ENCODE measurements at regions not wholly inside any gene's neighbourhood (a gene's known extent, or its start where the extent isn't known, plus 50 kb on each side); places are given as distances from the start of the nearest gene placed in this dataset.
"Not testable (repeated sequence)": the region's sequence is repeated elsewhere in the genome, so short reads cannot be mapped to it uniquely, and the experiment has no call there.

- DNase-seq (ENCODE audit: low read depth, low spot score), result no peak
- no peak overlapping the region for H3K27ac ChIP-seq
Measured at GRCh38 chr3:145175626-145176025, 985.4 kb downstream of the PLOD2 start.

GRCh38 chr3:145176907-145177306 is 984.1 kb downstream of the PLOD2 start:
- no peak for DNase-seq (ENCODE audit: low read depth, low spot score)
- H3K27ac ChIP-seq, result no peak overlapping the region

- no peak overlapping the region for H3K27ac ChIP-seq
- DNase-seq (ENCODE audit: low read depth, low spot score), result no peak
Measured at GRCh38 chr3:145177828-145178227, 983.2 kb downstream of the PLOD2 start.

DNA sequence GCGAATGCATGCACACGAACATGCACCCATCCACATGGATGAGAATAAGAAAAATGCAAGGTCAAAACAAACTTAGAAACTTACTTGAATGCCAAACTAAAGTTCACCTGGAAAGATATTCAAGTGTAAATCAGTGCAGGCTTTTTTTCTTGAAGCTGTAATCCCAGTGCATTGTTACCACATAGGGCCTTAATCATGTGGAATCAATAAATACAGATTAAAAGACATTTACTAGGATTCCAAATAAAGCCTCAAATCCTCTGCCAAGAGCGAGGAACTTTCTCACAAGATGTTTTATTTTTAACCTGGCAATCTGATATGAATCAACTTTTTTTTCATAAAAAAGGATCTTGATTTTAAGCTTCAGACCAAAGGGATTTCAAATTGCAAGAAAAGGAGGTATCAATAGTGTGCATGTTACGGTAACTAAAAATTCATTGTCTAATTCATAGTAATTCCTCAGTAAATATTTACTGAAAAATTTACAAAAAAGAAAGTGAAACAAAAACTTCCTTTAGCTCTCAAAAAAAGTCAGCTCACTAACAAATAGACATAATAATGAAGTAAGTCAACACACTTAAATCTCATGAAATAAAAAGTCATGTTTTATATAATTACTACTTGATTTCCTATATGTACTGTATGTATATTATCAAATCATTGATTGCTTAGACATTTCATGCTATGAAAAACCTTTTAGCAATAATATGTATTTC is 978.6 kb downstream of the PLOD2 start:
- no peak overlapping the region for H3K27ac ChIP-seq
- DNase-seq (ENCODE audit: low read depth, low spot score), result no peak

- no peak overlapping the region for H3K27ac ChIP-seq
- DNase-seq (ENCODE audit: low read depth, low spot score), result no peak
Measured at GRCh38 chr3:145183261-145183660, 977.7 kb downstream of the PLOD2 start.

- no peak overlapping the region for H3K27ac ChIP-seq
- no peak for DNase-seq (ENCODE audit: low read depth, low spot score)
Measured at GRCh38 chr3:145188079-145188770, 972.8 kb downstream of the PLOD2 start.

- DNase-seq (ENCODE audit: low read depth, low spot score), result no peak
- no peak overlapping the region for H3K27ac ChIP-seq
Measured at GRCh38 chr3:145190138-145190537, 970.8 kb downstream of the PLOD2 start.

DNA sequence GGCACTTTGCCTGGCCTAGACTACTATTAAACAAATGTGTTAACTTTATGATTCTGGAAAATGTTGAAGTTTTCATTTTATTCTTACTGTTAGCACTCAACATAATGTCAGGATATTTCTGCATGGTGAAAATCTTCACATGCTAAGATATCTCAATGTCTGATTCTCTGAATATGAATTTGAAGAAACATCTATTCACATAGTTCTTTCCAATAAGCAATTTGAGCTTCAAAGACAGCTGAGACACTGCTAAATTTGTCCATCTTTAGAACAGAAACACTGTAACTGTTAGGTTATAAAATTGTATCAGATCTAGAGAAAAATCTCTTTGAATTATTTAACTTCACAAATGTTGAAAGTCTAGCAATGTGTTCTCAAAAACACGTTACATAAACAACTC is 970.2 kb downstream of the PLOD2 start:
- no peak overlapping the region for H3K27ac ChIP-seq
- DNase-seq (ENCODE audit: low read depth, low spot score), result no peak

GRCh38 chr3:145191543-145191942 is 969.4 kb downstream of the PLOD2 start:
- DNase-seq (ENCODE audit: low read depth, low spot score), result no peak
- H3K27ac ChIP-seq, result no peak overlapping the region

DNA sequence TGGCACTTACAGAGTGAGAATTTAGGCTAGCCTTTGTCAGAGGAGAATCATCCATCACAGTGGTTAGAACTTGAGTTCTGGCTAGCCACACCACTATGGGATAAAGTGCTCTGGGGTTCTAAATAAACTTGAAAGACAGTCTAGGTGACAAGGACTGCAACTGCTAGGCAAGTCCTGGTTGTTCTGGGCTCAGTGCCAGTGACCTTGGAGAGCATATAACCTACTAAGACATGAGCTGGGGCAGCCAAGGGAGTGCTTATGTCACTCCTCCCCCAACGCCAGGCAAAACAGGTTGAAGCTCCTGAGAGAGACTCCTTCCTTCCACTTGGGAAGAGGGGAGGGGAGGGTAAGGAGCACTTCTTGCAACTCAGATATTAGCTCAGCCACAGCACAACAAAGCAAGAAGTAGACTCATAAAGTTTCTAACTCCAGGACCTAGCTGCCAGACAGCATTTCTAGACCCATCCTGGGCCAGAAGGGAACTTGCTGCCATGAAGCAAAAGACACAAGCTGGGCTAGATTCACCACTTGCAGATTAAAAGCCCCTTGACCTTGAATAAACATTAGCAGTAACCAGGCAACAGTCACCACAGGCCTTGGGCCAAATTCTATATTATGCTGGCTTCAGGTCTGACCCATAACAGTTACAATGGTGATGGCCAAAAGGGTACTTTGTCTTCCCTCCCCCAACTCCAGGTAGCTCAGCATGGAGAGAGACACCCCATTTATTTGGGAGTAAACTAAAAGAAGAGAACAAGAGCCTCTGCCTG is 963.7 kb downstream of the PLOD2 start:
- no peak overlapping the region for H3K27ac ChIP-seq
- DNase-seq (ENCODE audit: low read depth, low spot score), result no peak

DNA sequence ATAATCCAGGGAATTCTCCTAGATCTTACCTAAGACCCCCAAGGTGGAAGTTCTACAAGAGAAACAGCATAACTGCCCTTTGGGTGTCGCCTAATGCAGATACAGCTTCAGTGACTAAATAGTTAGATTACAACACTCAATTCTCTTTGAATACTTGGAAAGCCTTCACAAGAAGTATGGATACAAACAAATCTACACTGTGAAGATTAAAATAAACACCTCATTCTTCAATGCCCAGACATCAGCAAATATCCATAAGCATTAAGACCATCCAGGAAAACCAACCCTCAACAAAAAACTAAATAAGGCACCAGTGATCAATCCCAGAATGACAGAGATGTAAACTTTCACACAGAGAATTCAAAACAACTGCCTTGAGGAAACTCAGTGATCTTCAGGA is 963.2 kb downstream of the PLOD2 start:
- no peak for DNase-seq (ENCODE audit: low read depth, low spot score)
- H3K27ac ChIP-seq, result no peak overlapping the region

DNA sequence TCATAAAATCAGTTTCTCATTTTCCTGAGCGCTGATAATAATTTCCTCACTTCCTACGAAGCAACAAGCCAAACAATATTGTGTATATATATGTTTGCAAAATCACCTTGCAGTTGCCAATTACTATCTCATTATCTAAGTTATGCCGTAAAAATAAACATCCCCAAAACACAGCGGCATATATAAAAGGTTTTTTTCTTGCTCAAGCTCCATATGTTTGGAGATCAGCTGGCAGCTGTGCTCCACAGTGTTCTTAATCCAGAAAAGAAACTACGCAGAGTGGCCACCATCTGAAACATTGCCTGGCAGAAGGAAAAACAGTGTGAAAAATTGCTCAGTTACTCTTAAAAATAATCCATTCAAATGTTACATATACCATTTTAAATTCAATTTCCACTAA is 951.4 kb downstream of the PLOD2 start:
- H3K27ac ChIP-seq, result no peak overlapping the region
- DNase-seq (ENCODE audit: low read depth, low spot score), result no peak

- no peak for DNase-seq (ENCODE audit: low read depth, low spot score)
- no peak overlapping the region for H3K27ac ChIP-seq
Measured at GRCh38 chr3:145219355-145220235, 941.4 kb downstream of the PLOD2 start.

GRCh38 chr3:145224886-145225285 is 936.1 kb downstream of the PLOD2 start:
- H3K27ac ChIP-seq, result no peak overlapping the region
- no peak for DNase-seq (ENCODE audit: low read depth, low spot score)

- H3K27ac ChIP-seq, result no peak overlapping the region
- no peak for DNase-seq (ENCODE audit: low read depth, low spot score)
Measured at GRCh38 chr3:145243875-145244274, 917.1 kb downstream of the PLOD2 start.

GRCh38 chr3:145244327-145244726 is 916.7 kb downstream of the PLOD2 start:
- H3K27ac ChIP-seq, result no peak overlapping the region
- DNase-seq (ENCODE audit: low read depth, low spot score), result no peak

DNA sequence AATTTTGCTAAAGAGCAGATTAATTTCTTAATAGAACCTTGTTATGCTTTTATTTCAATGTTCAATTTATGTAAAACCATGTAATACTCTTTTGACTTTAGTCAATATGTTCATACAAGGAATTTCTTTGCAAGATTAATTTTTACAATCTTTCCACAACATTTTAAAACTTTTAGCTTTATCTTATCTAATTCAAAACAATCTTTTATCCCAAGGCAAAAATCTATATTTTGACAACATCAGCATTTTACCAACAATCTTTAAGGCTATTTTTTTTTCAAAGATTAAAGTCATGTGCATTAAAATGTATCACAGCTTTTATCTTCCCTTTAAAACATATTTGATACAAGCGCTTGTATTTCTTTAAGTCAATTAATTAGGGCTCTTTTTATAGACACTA is 914.7 kb downstream of the PLOD2 start:
- no peak overlapping the region for H3K27ac ChIP-seq
- DNase-seq (ENCODE audit: low read depth, low spot score), result no peak

- no peak for DNase-seq (ENCODE audit: low read depth, low spot score)
- H3K27ac ChIP-seq, result no peak overlapping the region
Measured at GRCh38 chr3:145248928-145249327, 912.1 kb downstream of the PLOD2 start.

DNA sequence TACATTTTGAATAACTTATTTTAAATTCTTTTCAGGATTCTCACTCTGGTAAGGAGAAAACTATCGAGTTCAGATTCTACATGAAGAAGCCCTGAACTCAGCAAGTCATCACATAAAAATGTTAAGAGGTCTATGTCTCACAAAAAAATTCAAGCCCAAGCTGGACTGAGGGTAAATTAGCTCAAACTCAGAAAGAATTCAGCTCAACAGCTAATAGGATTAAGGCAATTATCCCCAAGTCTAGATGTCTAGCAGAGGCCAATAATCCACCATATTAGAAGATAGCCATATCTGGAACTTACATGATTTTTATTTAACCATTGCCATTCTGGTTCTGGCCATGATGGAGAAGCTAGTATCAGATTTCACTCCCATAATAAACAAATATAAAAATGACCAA is 909.7 kb downstream of the PLOD2 start:
- DNase-seq (ENCODE audit: low read depth, low spot score), result no peak
- H3K27ac ChIP-seq, result no peak overlapping the region

DNA sequence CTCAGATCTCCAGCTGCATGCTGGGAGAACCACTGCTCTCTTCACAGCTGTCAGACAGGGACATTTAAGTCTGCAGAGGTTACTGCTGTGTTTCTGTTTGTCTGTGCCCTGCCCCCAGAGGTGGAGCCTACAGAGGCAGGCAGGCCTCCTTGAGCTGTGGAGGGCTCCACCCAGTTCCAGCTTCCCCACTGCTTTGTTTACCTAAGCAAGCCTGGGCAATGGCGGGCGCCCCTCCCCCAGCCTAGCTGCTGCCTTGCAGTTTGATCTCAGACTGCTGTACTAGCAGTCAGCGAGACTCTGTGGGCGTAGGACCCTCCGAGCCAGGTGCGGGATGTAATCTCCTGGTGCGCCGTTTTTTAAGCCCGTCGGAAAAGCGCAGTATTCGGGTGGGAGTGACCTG is 903.0 kb downstream of the PLOD2 start:
- H3K27ac ChIP-seq; DNase-seq (ENCODE audit: low read depth, low spot score): not testable (repeated sequence)

Data from epithelial cell of prostate (primary cell).